ENCODE measurements at regions not wholly inside any gene's neighbourhood (a gene's known extent, or its start where the extent isn't known, plus 50 kb on each side); places are given as distances from the start of the nearest gene placed in this dataset.

DNA sequence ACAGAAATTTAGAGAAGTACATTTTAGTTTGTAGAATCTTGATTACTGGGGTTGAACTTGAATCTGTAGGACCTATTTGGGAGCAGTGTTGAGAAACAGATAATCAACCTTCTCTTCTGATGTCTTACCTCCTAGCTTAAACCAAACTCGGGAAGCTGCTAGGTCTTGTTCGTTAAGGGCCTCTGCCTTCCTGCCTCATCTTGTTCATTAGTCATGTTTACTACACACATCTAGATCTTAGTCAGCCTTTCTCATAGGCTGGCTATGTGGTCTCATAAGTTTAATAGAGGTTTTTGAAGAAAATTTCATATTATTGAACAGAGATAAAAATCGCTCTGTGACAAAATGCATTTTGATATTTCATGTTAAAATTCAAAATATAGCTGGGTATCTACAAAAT lies 331.0 kb upstream of the EDIL3 start:
- TF ChIP-seq CTCF (IDR thresholded peaks at IDR 0.05; ENCODE audit: poor library complexity) (no peak), EZH2 (IDR thresholded peaks at IDR 0.05; ENCODE audit: borderline replicate concordance) (no peak)

All from hepatocyte (in vitro differentiated cells).